Islet of Langerhans (tissue), 1 donor: ENCODE measurements at regions not wholly inside any gene's neighbourhood (a gene's known extent, or its start where the extent isn't known, plus 50 kb on each side); places are given as distances from the start of the nearest gene placed in this dataset.
"Not testable (repeated sequence)": the region's sequence is repeated elsewhere in the genome, so short reads cannot be mapped to it uniquely, and the experiment has no call there.

Source experiments
- FAIRE-seq: peaks from one replicate; lab custom pipeline; 2011; peaks lifted over from hg19 to GRCh38; lab: Jason Lieb, UNC

- FAIRE-seq = no peak
Measured at GRCh38 chr18:9019135-9019534, 83.4 kb upstream of the NDUFV2 start.

- FAIRE-seq = no peak
Measured at GRCh38 chr18:9020221-9020620, 82.3 kb upstream of the NDUFV2 start.

- no peak for FAIRE-seq
Measured at GRCh38 chr18:9021458-9021857, 81.0 kb upstream of the NDUFV2 start.

GRCh38 chr18:9022397-9023155 lies 79.9 kb upstream of the NDUFV2 start:
- no peak for FAIRE-seq

- FAIRE-seq = not testable (repeated sequence)
Measured at GRCh38 chr18:9024031-9024646, 78.4 kb upstream of the NDUFV2 start.

- FAIRE-seq = peak; percentile 84
Measured at GRCh38 chr18:9025091-9025838, 77.2 kb upstream of the NDUFV2 start.

- FAIRE-seq = no peak
Measured at GRCh38 chr18:9029131-9029530, 73.4 kb upstream of the NDUFV2 start.

- FAIRE-seq = no peak
Measured at GRCh38 chr18:9032519-9032918, 70.0 kb upstream of the NDUFV2 start.

GRCh38 chr18:9038277-9038871 lies 64.1 kb upstream of the NDUFV2 start:
- no peak for FAIRE-seq

- FAIRE-seq = no peak
Measured at GRCh38 chr18:9039441-9040071, 62.9 kb upstream of the NDUFV2 start.

- no peak for FAIRE-seq
Measured at GRCh38 chr18:9042766-9043481, 59.6 kb upstream of the NDUFV2 start.

- no peak for FAIRE-seq
Measured at GRCh38 chr18:9043581-9043980, 58.9 kb upstream of the NDUFV2 start.

- FAIRE-seq = no peak
Measured at GRCh38 chr18:9047715-9048114, 54.8 kb upstream of the NDUFV2 start.

- FAIRE-seq = no peak
Measured at GRCh38 chr18:9048236-9048635, 54.3 kb upstream of the NDUFV2 start.

- no peak for FAIRE-seq
Measured at GRCh38 chr18:9048808-9049494, 53.5 kb upstream of the NDUFV2 start.

GRCh38 chr18:9049495-9049809 lies 53.0 kb upstream of the NDUFV2 start:
- no peak for FAIRE-seq

- FAIRE-seq = not testable (repeated sequence)
Measured at GRCh38 chr18:9050628-9051284, 51.7 kb upstream of the NDUFV2 start.
